Natural killer cell (primary cell): ENCODE measurements at regions not wholly inside any gene's neighbourhood (a gene's known extent, or its start where the extent isn't known, plus 50 kb on each side); places are given as distances from the start of the nearest gene placed in this dataset.

Source experiments
- ATAC-seq, 3 donors: fragments of 150-1000 bp in 2 of 3; fragments of 200-7000 bp in 1 of 3; cut with Tn5 transposase; 1 replicate in 1 of 3; 2 replicates in 2 of 3; pipeline ENCODE4 v1.10.0; 2021; ENCODE audit warnings: mild to moderate bottlenecking in 2 of 3, moderate library complexity in 2 of 3
- DNase-seq, 2 donors: peaks; one replicate each; pipeline versions ENCODE4 v3.0.0 to v3.0.0-alpha.2; 2013 to 2021; ENCODE audit warnings: mixed read lengths in 1 of 2
- H3K27ac ChIP-seq: one replicate; pipeline ENCODE4 v1.5.1; 2013; ENCODE audit warnings: mild to moderate bottlenecking, low read length
- H3K27me3 ChIP-seq: one replicate; pipeline ENCODE4 v1.6.1; 2013; ENCODE audit warnings: low read length; ENCODE audit not compliant: control insufficient read depth, insufficient read depth
- H3K36me3 ChIP-seq: one replicate; pipeline ENCODE4 v1.6.1; 2013; ENCODE audit warnings: low read length; ENCODE audit not compliant: control insufficient read depth, insufficient read depth
- H3K4me1 ChIP-seq: one replicate; pipeline ENCODE4 v1.6.1; 2013; ENCODE audit warnings: low read length; ENCODE audit not compliant: control insufficient read depth, insufficient read depth
- H3K4me3 ChIP-seq: one replicate; pipeline ENCODE4 v1.5.1; 2013; ENCODE audit warnings: low read length
- H3K9me3 ChIP-seq: one replicate; pipeline ENCODE4 v1.6.1; 2013; ENCODE audit warnings: low read length; ENCODE audit not compliant: control insufficient read depth, insufficient read depth
- H3K27ac Mint-ChIP-seq, 2 donors: one replicate each; pipeline ENCODE4 v1.8.0; 2022; ENCODE audit warnings: mild to moderate bottlenecking in 2 of 2, mixed read lengths in 2 of 2, moderate library complexity in 1 of 2
- H3K27me3 Mint-ChIP-seq, 2 donors: one replicate each; pipeline ENCODE4 v1.8.0; 2022; ENCODE audit warnings: low read depth in 2 of 2, mixed read lengths in 2 of 2
- H3K36me3 Mint-ChIP-seq: one replicate; pipeline ENCODE4 v1.8.0; 2022; ENCODE audit warnings: mixed read lengths
- H3K4me1 Mint-ChIP-seq, 2 donors: one replicate each; pipeline ENCODE4 v1.8.0; 2022; ENCODE audit warnings: mixed read lengths in 2 of 2
- H3K4me3 Mint-ChIP-seq: one replicate; pipeline ENCODE4 v1.8.0; 2022; ENCODE audit warnings: mild to moderate bottlenecking, moderate library complexity, mixed read lengths
- H3K9me3 Mint-ChIP-seq, 2 donors: one replicate each; pipeline ENCODE4 v1.8.0; 2022; ENCODE audit warnings: mixed read lengths in 2 of 2
- WGBS: methylation state at CpG from one replicate; pipeline ENCODE4 v1.1.7; 2013; ENCODE audit warnings: missing lambda C conversion rate; ENCODE audit not compliant: insufficient coverage; 5-methylcytosine and 5-hydroxymethylcytosine counted together
- intact Hi-C: fragments of 100-400 bp; cut with micrococcal nuclease; formaldehyde crosslinking; loops from one replicate; pipeline ENCODE4 v1.14.2; 2022
- TF ChIP-seq, protein P1 (sequence below): fragments of 200-600 bp; IDR thresholded peaks from one replicate; pipeline ENCODE4 v1.8.0; 2022; ENCODE audit warnings: antibody characterized with exemption

- Histone ChIP-seq H3K27me3 (no peaks in the 10 kb centered on the region), H3K27ac (no peak overlapping the region), H3K36me3 (no peaks in the 10 kb centered on the region), H3K4me3 (no peak overlapping the region), H3K9me3 (peaks cover 3% of the 10 kb centered on the region), H3K4me1 (no peaks in the 10 kb centered on the region)
- no peak for DNase-seq
- WGBS = 60% methylated on average over 1 of the region's 2 CpGs
- intact Hi-C loops = no loop called here
- Mint-ChIP-seq H3K36me3 (no peaks in the 10 kb centered on the region), H3K27ac (no peak overlapping the region), H3K4me3 (no peak overlapping the region), H3K4me1 (no peaks in the 10 kb centered on the region), H3K27me3 (no peaks in the 10 kb centered on the region), H3K9me3 (peaks cover 17 to 38% of the 10 kb centered on the region in 2 donors)
- no peak for ATAC-seq
- TF ChIP-seq, protein P1, sequence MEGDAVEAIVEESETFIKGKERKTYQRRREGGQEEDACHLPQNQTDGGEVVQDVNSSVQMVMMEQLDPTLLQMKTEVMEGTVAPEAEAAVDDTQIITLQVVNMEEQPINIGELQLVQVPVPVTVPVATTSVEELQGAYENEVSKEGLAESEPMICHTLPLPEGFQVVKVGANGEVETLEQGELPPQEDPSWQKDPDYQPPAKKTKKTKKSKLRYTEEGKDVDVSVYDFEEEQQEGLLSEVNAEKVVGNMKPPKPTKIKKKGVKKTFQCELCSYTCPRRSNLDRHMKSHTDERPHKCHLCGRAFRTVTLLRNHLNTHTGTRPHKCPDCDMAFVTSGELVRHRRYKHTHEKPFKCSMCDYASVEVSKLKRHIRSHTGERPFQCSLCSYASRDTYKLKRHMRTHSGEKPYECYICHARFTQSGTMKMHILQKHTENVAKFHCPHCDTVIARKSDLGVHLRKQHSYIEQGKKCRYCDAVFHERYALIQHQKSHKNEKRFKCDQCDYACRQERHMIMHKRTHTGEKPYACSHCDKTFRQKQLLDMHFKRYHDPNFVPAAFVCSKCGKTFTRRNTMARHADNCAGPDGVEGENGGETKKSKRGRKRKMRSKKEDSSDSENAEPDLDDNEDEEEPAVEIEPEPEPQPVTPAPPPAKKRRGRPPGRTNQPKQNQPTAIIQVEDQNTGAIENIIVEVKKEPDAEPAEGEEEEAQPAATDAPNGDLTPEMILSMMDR = no peak
Measured at GRCh38 chr4:178356725-178357124, 914.5 kb upstream of the AGA start.

GRCh38 chr4:178385481-178385880 lies 943.2 kb upstream of the AGA start:
- Mint-ChIP-seq H3K4me3 (no peak overlapping the region), H3K27me3 (no peaks in the 10 kb centered on the region), H3K4me1 (no peaks in the 10 kb centered on the region), H3K36me3 (no peaks in the 10 kb centered on the region), H3K27ac (no peak overlapping the region), H3K9me3 (peaks cover 13 to 23% of the 10 kb centered on the region in 2 donors)
- intact Hi-C loops = no loop called here
- H3K4me1 ChIP-seq = no peaks in the 10 kb centered on the region
- no peak for DNase-seq
- no peaks in the 10 kb centered on the region for H3K36me3 ChIP-seq
- TF ChIP-seq, protein P1 = no peak
- WGBS = 75% methylated on average over 1 of the region's 2 CpGs
- no peak overlapping the region for H3K27ac ChIP-seq
- H3K9me3 ChIP-seq = no peaks in the 10 kb centered on the region
- no peaks in the 10 kb centered on the region for H3K27me3 ChIP-seq
- no peak overlapping the region for H3K4me3 ChIP-seq
- ATAC-seq = no peak

DNA sequence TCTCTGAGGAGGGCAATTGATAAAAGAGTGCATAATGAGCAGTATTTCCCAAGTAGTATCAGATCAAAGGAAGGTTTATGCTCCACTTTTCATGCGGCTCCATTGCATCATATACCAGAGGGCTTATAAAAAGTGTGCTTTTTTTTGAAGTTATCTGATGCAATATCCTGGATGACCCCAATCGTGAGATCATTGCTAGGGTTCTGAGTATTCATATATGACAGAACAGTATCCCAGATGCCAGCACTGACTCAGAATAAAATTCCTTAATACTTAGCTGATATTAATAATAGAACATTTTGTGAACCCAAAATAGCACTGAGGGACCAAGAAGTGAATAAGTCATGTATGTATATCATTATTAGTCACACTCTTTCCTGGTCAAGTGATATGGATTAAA lies 945.5 kb upstream of the AGA start:
- ATAC-seq = no peak
- TF ChIP-seq, protein P1 = no peak
- H3K9me3 ChIP-seq = no peaks in the 10 kb centered on the region
- H3K36me3 ChIP-seq = no peaks in the 10 kb centered on the region
- intact Hi-C loops = no loop called here
- WGBS = 75% methylated on average over 2 of the region's 2 CpGs
- no peak for DNase-seq
- H3K27ac Mint-ChIP-seq = no peak overlapping the region
- H3K27me3 ChIP-seq = no peaks in the 10 kb centered on the region
- no peaks in the 10 kb centered on the region for H3K4me1 Mint-ChIP-seq
- H3K4me3 ChIP-seq = no peak overlapping the region
- H3K27me3 Mint-ChIP-seq = no peaks in the 10 kb centered on the region
- no peaks in the 10 kb centered on the region for H3K36me3 Mint-ChIP-seq
- H3K4me3 Mint-ChIP-seq = no peak overlapping the region
- peaks cover 13 to 24% of the 10 kb centered on the region in 2 donors for H3K9me3 Mint-ChIP-seq
- no peaks in the 10 kb centered on the region for H3K4me1 ChIP-seq
- H3K27ac ChIP-seq = no peak overlapping the region

DNA sequence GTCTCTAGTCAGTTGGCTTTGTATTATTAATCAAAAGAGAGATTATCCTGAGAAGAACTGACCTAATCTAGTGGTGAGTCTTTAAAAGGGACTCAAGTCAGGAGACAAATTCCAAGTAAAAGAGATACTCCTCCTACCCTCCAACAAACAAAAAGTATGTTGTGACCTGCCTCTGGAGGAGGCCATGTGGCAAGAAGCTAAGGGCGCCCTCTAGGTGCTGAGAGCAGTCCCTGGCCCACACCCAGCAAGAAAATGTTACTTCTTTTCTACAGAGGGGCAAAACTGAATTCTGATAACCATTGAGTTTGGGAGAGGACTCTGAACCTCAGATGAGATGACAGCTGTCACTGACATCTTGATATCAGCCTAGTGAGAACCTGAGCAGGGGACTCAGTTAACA lies 953.6 kb upstream of the AGA start:
- H3K4me1 Mint-ChIP-seq = no peaks in the 10 kb centered on the region
- DNase-seq (no peak), ATAC-seq (no peak)
- no peaks in the 10 kb centered on the region for H3K27me3 Mint-ChIP-seq
- no peak overlapping the region for H3K27ac Mint-ChIP-seq
- H3K4me1 ChIP-seq = no peaks in the 10 kb centered on the region
- intact Hi-C loops = no loop called here
- H3K9me3 ChIP-seq = peaks cover 5% of the 10 kb centered on the region
- no peaks in the 10 kb centered on the region for H3K27me3 ChIP-seq
- no peaks in the 10 kb centered on the region for H3K36me3 ChIP-seq
- H3K4me3 Mint-ChIP-seq = no peak overlapping the region
- H3K4me3 ChIP-seq = no peak overlapping the region
- no peaks in the 10 kb centered on the region for H3K36me3 Mint-ChIP-seq
- peaks cover 0 to 4% of the 10 kb centered on the region in 2 donors for H3K9me3 Mint-ChIP-seq
- WGBS = 62% methylated on average over 1 of the region's 1 CpG
- H3K27ac ChIP-seq = no peak overlapping the region
- TF ChIP-seq, protein P1 = no peak
